ENCODE measurements at regions not wholly inside any gene's neighbourhood (a gene's known extent, or its start where the extent isn't known, plus 50 kb on each side); places are given as distances from the start of the nearest gene placed in this dataset.

GRCh38 chr10:24133835-24134234 lies 75.1 kb upstream of the KIAA1217 start:
- no peak for TF ChIP-seq POLR2A (IDR thresholded peaks at IDR 0.05)
- no peak for TF ChIP-seq CTCF (IDR thresholded peaks at IDR 0.05)
- Histone ChIP-seq H3K27me3 (no peaks in the 10 kb centered on the region), H3K4me1 (replicated peaks in 1 of 2) (peaks cover 0 to 2% of the 10 kb centered on the region in 2 donors), H3K9me3 (replicated peaks in 1 of 3) (no peaks in the 10 kb centered on the region), H3K36me3 (replicated peaks in 1 of 2) (no peaks in the 10 kb centered on the region), H3K27ac (no peak overlapping the region), H3K4me3 (no peak overlapping the region)
- intact Hi-C loops (cut with DNase I), result no loop called here
- WGBS, 4 donors, result 0 to 56% (median 31%) methylated on average over 1 of the region's 1 CpG
- DNase-seq, result no peak

- H3K27ac ChIP-seq, result no peak overlapping the region
- 44 to 74% (median 57%) methylated on average over 4 of the region's 4 CpGs for WGBS, 4 donors
- intact Hi-C loops (cut with DNase I), result no loop called here
- DNase-seq, result no peak
- H3K9me3 ChIP-seq (replicated peaks in 1 of 3), result no peaks in the 10 kb centered on the region
- TF ChIP-seq POLR2A (IDR thresholded peaks at IDR 0.05) (no peak), CTCF (IDR thresholded peaks at IDR 0.05) (no peak)
- no peak overlapping the region for H3K4me3 ChIP-seq
- H3K4me1 ChIP-seq (replicated peaks in 1 of 2), result no peaks in the 10 kb centered on the region
- H3K27me3 ChIP-seq, result no peaks in the 10 kb centered on the region
- H3K36me3 ChIP-seq (replicated peaks in 1 of 2), result no peaks in the 10 kb centered on the region
Observed at GRCh38 chr10:24136070-24136469, 72.9 kb upstream of the KIAA1217 start.

DNA sequence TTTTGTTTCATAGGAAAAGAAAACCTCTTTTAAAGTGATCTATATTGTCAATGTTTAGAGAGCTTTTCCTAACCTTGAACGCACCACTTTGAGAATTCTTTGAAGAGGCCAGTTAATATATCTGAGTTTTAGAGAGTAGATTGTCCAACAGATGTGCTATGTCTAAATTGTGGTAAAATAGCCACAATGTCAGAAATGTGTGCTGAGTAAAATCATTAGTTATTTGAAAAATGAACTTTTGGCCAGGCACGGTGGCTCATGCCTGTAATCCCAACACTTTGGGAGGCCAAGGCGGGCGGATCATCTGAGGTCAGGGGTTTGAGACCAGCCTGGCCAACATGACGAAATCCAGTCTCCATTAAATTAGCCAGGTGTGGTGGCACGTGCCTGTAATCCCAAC lies 61.6 kb upstream of the KIAA1217 start:
- Histone ChIP-seq H3K9me3 (replicated peaks in 1 of 3) (no peaks in the 10 kb centered on the region), H3K36me3 (replicated peaks in 1 of 2) (no peaks in the 10 kb centered on the region), H3K4me1 (replicated peaks in 1 of 2) (no peaks in the 10 kb centered on the region), H3K4me3 (no peak overlapping the region), H3K27ac (no peak overlapping the region), H3K27me3 (no peaks in the 10 kb centered on the region)
- intact Hi-C loops (cut with DNase I), result no loop called here
- TF ChIP-seq POLR2A (IDR thresholded peaks at IDR 0.05) (no peak), CTCF (IDR thresholded peaks at IDR 0.05) (no peak)
- DNase-seq, result no peak
- 74 to 81% (median 77%) methylated on average over 6 of the region's 6 CpGs for WGBS, 4 donors

DNA sequence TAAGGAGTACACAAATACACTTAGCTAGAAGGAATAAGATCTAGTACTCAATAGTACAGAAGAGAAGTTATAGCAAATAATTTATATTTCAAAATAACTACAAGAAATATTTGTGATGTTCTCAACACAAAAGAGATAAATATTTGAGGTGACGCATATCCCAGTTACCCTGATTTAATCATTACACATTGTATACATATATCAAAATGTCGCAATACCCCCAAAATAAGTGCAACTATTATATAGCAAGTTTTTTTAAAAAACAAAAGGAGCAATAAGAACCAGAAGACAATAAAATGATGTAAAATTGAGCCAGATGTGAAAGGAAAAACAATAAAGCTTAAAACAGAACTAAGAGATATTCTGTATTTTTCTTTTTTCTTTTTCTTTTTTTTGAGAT lies 59.3 kb upstream of the KIAA1217 start:
- Histone ChIP-seq H3K4me1 (replicated peaks in 1 of 2) (no peaks in the 10 kb centered on the region), H3K36me3 (replicated peaks in 1 of 2) (no peaks in the 10 kb centered on the region), H3K4me3 (no peak overlapping the region), H3K27ac (no peak overlapping the region), H3K27me3 (no peaks in the 10 kb centered on the region), H3K9me3 (replicated peaks in 1 of 3) (no peaks in the 10 kb centered on the region)
- DNase-seq, result no peak
- intact Hi-C loops (cut with DNase I), result no loop called here
- 85 to 89% (median 86%) methylated on average over 2 of the region's 2 CpGs for WGBS, 4 donors
- TF ChIP-seq CTCF (IDR thresholded peaks at IDR 0.05) (no peak), POLR2A (IDR thresholded peaks at IDR 0.05) (no peak)
